Effector memory CD8-positive, alpha-beta T cell (primary cell): ENCODE measurements at regions not wholly inside any gene's neighbourhood (a gene's known extent, or its start where the extent isn't known, plus 50 kb on each side); places are given as distances from the start of the nearest gene placed in this dataset.

ENCODE experiments used
- ATAC-seq: fragments of 150-1000 bp; cut with Tn5 transposase; replicated peaks from 2 replicates; pipeline ENCODE4 v1.10.0; 2021; ENCODE audit warnings: mild to moderate bottlenecking, moderate library complexity
- DNase-seq, 3 experiments: peaks; one replicate each; pipeline ENCODE4 v3.0.0; 2021
- H3K27ac Mint-ChIP-seq, 2 donors: one replicate each; pipeline ENCODE4 v1.8.0; 2022; ENCODE audit warnings: mild to moderate bottlenecking in 2 of 2, mixed read lengths in 2 of 2, moderate library complexity in 2 of 2
- H3K27me3 Mint-ChIP-seq, 2 donors: one replicate each; pipeline ENCODE4 v1.8.0; 2022; ENCODE audit warnings: mixed read lengths in 2 of 2
- H3K36me3 Mint-ChIP-seq: one replicate; pipeline ENCODE4 v1.8.0; 2022; ENCODE audit warnings: mild to moderate bottlenecking, moderate library complexity, mixed read lengths; ENCODE audit not compliant: insufficient read depth
- H3K4me1 Mint-ChIP-seq, 2 donors: one replicate each; pipeline ENCODE4 v1.8.0; 2022; ENCODE audit warnings: low read depth in 2 of 2, mixed read lengths in 2 of 2
- H3K4me3 Mint-ChIP-seq, 2 donors: one replicate each; pipeline ENCODE4 v1.8.0; 2022; ENCODE audit warnings: mild to moderate bottlenecking in 2 of 2, mixed read lengths in 2 of 2, moderate library complexity in 2 of 2
- H3K9me3 Mint-ChIP-seq, 2 donors: one replicate each; pipeline ENCODE4 v1.8.0; 2022; ENCODE audit warnings: mixed read lengths in 2 of 2

GRCh38 chr9:81868145-81868544 lies 60.1 kb upstream of the SPATA31D4 start:
- H3K4me1 Mint-ChIP-seq, result no peaks in the 10 kb centered on the region

GRCh38 chr9:81871695-81872094 lies 56.5 kb upstream of the SPATA31D4 start:
- ATAC-seq, result no peak
- Mint-ChIP-seq H3K9me3 (no peaks in the 10 kb centered on the region), H3K27ac (no peak overlapping the region)

More at GRCh38 chr9:81868145-81868544, 60.1 kb upstream of the SPATA31D4 start:
- H3K27me3 Mint-ChIP-seq, result no peaks in the 10 kb centered on the region
- DNase-seq (no peak), ATAC-seq (no peak)
- H3K36me3 Mint-ChIP-seq, result peaks cover 3% of the 10 kb centered on the region
- H3K4me3 Mint-ChIP-seq, result no peak overlapping the region
- peaks cover 0 to 4% of the 10 kb centered on the region in 2 donors for H3K9me3 Mint-ChIP-seq
- no peak overlapping the region for H3K27ac Mint-ChIP-seq

GRCh38 chr9:81874250-81874649 lies 54.0 kb upstream of the SPATA31D4 start:
- H3K27me3 Mint-ChIP-seq, result no peaks in the 10 kb centered on the region
- H3K27ac Mint-ChIP-seq, result no peak overlapping the region
- H3K4me3 Mint-ChIP-seq, result no peak overlapping the region

More at GRCh38 chr9:81871695-81872094, 56.5 kb upstream of the SPATA31D4 start:
- Mint-ChIP-seq H3K27me3 (no peaks in the 10 kb centered on the region), H3K4me3 (no peak overlapping the region), H3K36me3 (peaks cover 3% of the 10 kb centered on the region), H3K4me1 (no peaks in the 10 kb centered on the region)
- no peak for DNase-seq

GRCh38 chr9:81874931-81875330 lies 53.3 kb upstream of the SPATA31D4 start:
- H3K4me3 Mint-ChIP-seq, result no peak overlapping the region
- no peak for DNase-seq
- H3K4me1 Mint-ChIP-seq, result no peaks in the 10 kb centered on the region
- no peaks in the 10 kb centered on the region for H3K27me3 Mint-ChIP-seq
- no peak for ATAC-seq
- no peak overlapping the region for H3K27ac Mint-ChIP-seq
- H3K9me3 Mint-ChIP-seq, result no peaks in the 10 kb centered on the region
- H3K36me3 Mint-ChIP-seq, result peaks cover 3% of the 10 kb centered on the region

More at GRCh38 chr9:81874250-81874649, 54.0 kb upstream of the SPATA31D4 start:
- DNase-seq (no peak), ATAC-seq (no peak)
- Mint-ChIP-seq H3K4me1 (no peaks in the 10 kb centered on the region), H3K9me3 (no peaks in the 10 kb centered on the region), H3K36me3 (peaks cover 3% of the 10 kb centered on the region)

GRCh38 chr9:81877047-81877446 lies 51.2 kb upstream of the SPATA31D4 start:
- H3K36me3 Mint-ChIP-seq, result peaks cover 3% of the 10 kb centered on the region
- H3K27ac Mint-ChIP-seq, result no peak overlapping the region
- H3K9me3 Mint-ChIP-seq, result no peaks in the 10 kb centered on the region
- H3K4me3 Mint-ChIP-seq, result no peak overlapping the region
- no peaks in the 10 kb centered on the region for H3K4me1 Mint-ChIP-seq
- no peaks in the 10 kb centered on the region for H3K27me3 Mint-ChIP-seq
- ATAC-seq (no peak), DNase-seq (no peak)
